ENCODE measurements at regions not wholly inside any gene's neighbourhood (a gene's known extent, or its start where the extent isn't known, plus 50 kb on each side); places are given as distances from the start of the nearest gene placed in this dataset.

GRCh38 chr13:37211487-37211886, 106.0 kb upstream of the CSNK1A1L start:
- TF ChIP-seq EZH2phosphoT487 (IDR thresholded peaks at IDR 0.05; ENCODE audit: borderline replicate concordance, low read length) = no peak
- TF ChIP-seq CTCF (IDR thresholded peaks at IDR 0.05; ENCODE audit: low read depth, low read length, poor library complexity, severe bottlenecking) = no peak
- no peak overlapping the region for H3K27ac ChIP-seq (ENCODE audit: low read depth, low read length)
- H3K79me2 ChIP-seq (ENCODE audit: control insufficient read depth, low read length) = no peaks in the 10 kb centered on the region
- H3K4me1 ChIP-seq (ENCODE audit: control insufficient read depth, low read length) = no peaks in the 10 kb centered on the region
- H4K20me1 ChIP-seq (ENCODE audit: control insufficient read depth, insufficient read depth, low read depth, low read length) = no peaks in the 10 kb centered on the region
- H3K9me3 ChIP-seq (ENCODE audit: control insufficient read depth, insufficient read depth, low read length) = no peaks in the 10 kb centered on the region
- H3K9me2 ChIP-seq (replicated peaks; ENCODE audit: control insufficient read depth, low read length) = no peaks in the 10 kb centered on the region
- H3K27me3 ChIP-seq (ENCODE audit: control insufficient read depth, low read length) = no peaks in the 10 kb centered on the region
- H3F3A ChIP-seq (ENCODE audit: control insufficient read depth, insufficient read depth) = no peaks in the 10 kb centered on the region
- no peak overlapping the region for H3K4me2 ChIP-seq (ENCODE audit: low read length)
- no peak overlapping the region for H3K4me3 ChIP-seq (ENCODE audit: low read length)
- H3K36me3 ChIP-seq (ENCODE audit: control insufficient read depth, low read length) = no peaks in the 10 kb centered on the region

GRCh38 chr13:37209621-37210580, 104.4 kb upstream of the CSNK1A1L start:
- no peak overlapping the region for H3K4me3 ChIP-seq (ENCODE audit: low read length)
- H3K36me3 ChIP-seq (ENCODE audit: control insufficient read depth, low read length) = no peaks in the 10 kb centered on the region
- no peaks in the 10 kb centered on the region for H3K79me2 ChIP-seq (ENCODE audit: control insufficient read depth, low read length)
- no peaks in the 10 kb centered on the region for H4K20me1 ChIP-seq (ENCODE audit: control insufficient read depth, insufficient read depth, low read depth, low read length)
- H3K9me2 ChIP-seq (replicated peaks; ENCODE audit: control insufficient read depth, low read length) = no peaks in the 10 kb centered on the region
- TF ChIP-seq EZH2phosphoT487 (IDR thresholded peaks at IDR 0.05; ENCODE audit: borderline replicate concordance, low read length) (no peak), CTCF (IDR thresholded peaks at IDR 0.05; ENCODE audit: low read depth, low read length, poor library complexity, severe bottlenecking) (no peak)
- H3K9me3 ChIP-seq (ENCODE audit: control insufficient read depth, insufficient read depth, low read length) = no peaks in the 10 kb centered on the region
- H3F3A ChIP-seq (ENCODE audit: control insufficient read depth, insufficient read depth) = no peaks in the 10 kb centered on the region
- H3K4me2 ChIP-seq (ENCODE audit: low read length) = no peak overlapping the region
- no peaks in the 10 kb centered on the region for H3K4me1 ChIP-seq (ENCODE audit: control insufficient read depth, low read length)
- no peak overlapping the region for H3K27ac ChIP-seq (ENCODE audit: low read depth, low read length)
- no peaks in the 10 kb centered on the region for H3K27me3 ChIP-seq (ENCODE audit: control insufficient read depth, low read length)

- H3F3A ChIP-seq (ENCODE audit: control insufficient read depth, insufficient read depth) = no peaks in the 10 kb centered on the region
- H3K4me2 ChIP-seq (ENCODE audit: low read length) = no peak overlapping the region
- no peaks in the 10 kb centered on the region for H3K79me2 ChIP-seq (ENCODE audit: control insufficient read depth, low read length)
- TF ChIP-seq CTCF (IDR thresholded peaks at IDR 0.05; ENCODE audit: low read depth, low read length, poor library complexity, severe bottlenecking) (no peak), EZH2phosphoT487 (IDR thresholded peaks at IDR 0.05; ENCODE audit: borderline replicate concordance, low read length) (no peak)
- no peaks in the 10 kb centered on the region for H3K9me2 ChIP-seq (replicated peaks; ENCODE audit: control insufficient read depth, low read length)
- H3K4me3 ChIP-seq (ENCODE audit: low read length) = no peak overlapping the region
- no peaks in the 10 kb centered on the region for H3K9me3 ChIP-seq (ENCODE audit: control insufficient read depth, insufficient read depth, low read length)
- no peaks in the 10 kb centered on the region for H3K27me3 ChIP-seq (ENCODE audit: control insufficient read depth, low read length)
- H3K4me1 ChIP-seq (ENCODE audit: control insufficient read depth, low read length) = no peaks in the 10 kb centered on the region
- no peaks in the 10 kb centered on the region for H4K20me1 ChIP-seq (ENCODE audit: control insufficient read depth, insufficient read depth, low read depth, low read length)
- H3K27ac ChIP-seq (ENCODE audit: low read depth, low read length) = no peak overlapping the region
- no peaks in the 10 kb centered on the region for H3K36me3 ChIP-seq (ENCODE audit: control insufficient read depth, low read length)
These were observed 102.4 kb upstream of the CSNK1A1L start for GRCh38 chr13:37207691-37208451.

Measured in DOHH2 (cell line).